Left renal cortex interstitium (tissue), 4 donors: ENCODE measurements at regions not wholly inside any gene's neighbourhood (a gene's known extent, or its start where the extent isn't known, plus 50 kb on each side); places are given as distances from the start of the nearest gene placed in this dataset.

Experiments used
- DNase-seq, 4 donors: peaks; one replicate each; pipeline ENCODE4 v3.0.0-alpha.2; 2013; ENCODE audit warnings: low read depth in 4 of 4, low spot score in 2 of 4, missing footprints in 1 of 4

GRCh38 chr3:187821616-187822317 is 76.5 kb upstream of the BCL6 start:
- no peak for DNase-seq

GRCh38 chr3:187822402-187822801 is 77.1 kb upstream of the BCL6 start:
- DNase-seq: no peak

GRCh38 chr3:187823746-187824145 is 78.5 kb upstream of the BCL6 start:
- no peak for DNase-seq

- no peak for DNase-seq
These were observed 82.5 kb upstream of the BCL6 start for GRCh38 chr3:187827723-187828122.

GRCh38 chr3:187828579-187829452 is 83.5 kb upstream of the BCL6 start:
- no peak for DNase-seq

- no peak for DNase-seq
These were observed 84.9 kb upstream of the BCL6 start for GRCh38 chr3:187830181-187830580.

- DNase-seq: no peak
These were observed 86.1 kb upstream of the BCL6 start for GRCh38 chr3:187831125-187832051.

- no peak for DNase-seq
These were observed 86.9 kb upstream of the BCL6 start for GRCh38 chr3:187832202-187832601.

- no peak for DNase-seq
These were observed 88.1 kb upstream of the BCL6 start for GRCh38 chr3:187833375-187833774.

GRCh38 chr3:187833799-187834578 is 88.7 kb upstream of the BCL6 start:
- DNase-seq: no peak

- DNase-seq: no peak
These were observed 91.8 kb upstream of the BCL6 start for GRCh38 chr3:187836823-187837770.

- DNase-seq: no peak
These were observed 92.8 kb upstream of the BCL6 start for GRCh38 chr3:187838016-187838540.

- no peak for DNase-seq
These were observed 94.2 kb upstream of the BCL6 start for GRCh38 chr3:187839422-187839821.

- no peak for DNase-seq
These were observed 95.6 kb upstream of the BCL6 start for GRCh38 chr3:187840856-187841255.

- no peak for DNase-seq
These were observed 96.3 kb upstream of the BCL6 start for GRCh38 chr3:187841560-187841959.

- no peak for DNase-seq
These were observed 98.4 kb upstream of the BCL6 start for GRCh38 chr3:187843654-187844053.

GRCh38 chr3:187844708-187845107 is 99.4 kb upstream of the BCL6 start:
- DNase-seq: no peak

GRCh38 chr3:187845826-187846225 is 100.6 kb upstream of the BCL6 start:
- no peak for DNase-seq

- DNase-seq: no peak
These were observed 103.1 kb upstream of the BCL6 start for GRCh38 chr3:187848401-187848800.
